GM23248 (cell line): ENCODE measurements at regions not wholly inside any gene's neighbourhood (a gene's known extent, or its start where the extent isn't known, plus 50 kb on each side); places are given as distances from the start of the nearest gene placed in this dataset.

Experiments used
- DNase-seq: peaks from one replicate; pipeline ENCODE4 v3.0.0-alpha.2; 2015
- H2AFZ ChIP-seq: fragments of 200-600 bp; sonication (generic); 2 replicates; pipeline ENCODE4 v1.6.1; 2016; ENCODE audit warnings: antibody characterized with exemption
- H3F3A ChIP-seq: fragments of 200-600 bp; sonication (generic); 2 replicates; pipeline ENCODE4 v1.6.1; 2016; ENCODE audit warnings: mild to moderate bottlenecking, antibody characterized with exemption, mixed run types; ENCODE audit not compliant: insufficient read depth
- H3K27ac ChIP-seq: fragments of 200-600 bp; sonication (generic); 2 replicates; pipeline ENCODE4 v1.5.1; 2016; ENCODE audit warnings: mild to moderate bottlenecking
- H3K27me3 ChIP-seq: fragments of 200-600 bp; sonication (generic); replicated peaks from 2 replicates; pipeline ENCODE4 v1.6.1; 2016; ENCODE audit warnings: mild to moderate bottlenecking; ENCODE audit not compliant: insufficient read depth
- H3K36me3 ChIP-seq: fragments of 200-600 bp; sonication (generic); 2 replicates; pipeline ENCODE4 v1.6.1; 2016; ENCODE audit warnings: low read depth, mild to moderate bottlenecking
- H3K4me1 ChIP-seq: fragments of 200-600 bp; sonication (generic); 2 replicates; pipeline ENCODE4 v1.6.1; 2016; ENCODE audit warnings: mild to moderate bottlenecking; ENCODE audit not compliant: insufficient read depth
- H3K4me2 ChIP-seq: fragments of 200-600 bp; sonication (generic); one replicate; pipeline ENCODE4 v1.6.1; 2016; ENCODE audit warnings: mild to moderate bottlenecking; ENCODE audit not compliant: unreplicated experiment
- H3K4me3 ChIP-seq: fragments of 200-600 bp; sonication (generic); 2 replicates; pipeline ENCODE4 v1.5.1; 2016; ENCODE audit warnings: mild to moderate bottlenecking
- H3K79me2 ChIP-seq: fragments of 200-600 bp; sonication (generic); 2 replicates; pipeline ENCODE4 v1.6.1; 2016; ENCODE audit warnings: mild to moderate bottlenecking; ENCODE audit not compliant: insufficient read depth
- H3K9ac ChIP-seq: fragments of 200-600 bp; sonication (generic); 2 replicates; pipeline ENCODE4 v1.6.1; 2016; ENCODE audit warnings: mild to moderate bottlenecking
- H3K9me2 ChIP-seq: fragments of 200-600 bp; sonication (generic); 2 replicates; pipeline ENCODE4 v1.6.1; 2016; ENCODE audit warnings: mixed run types, mild to moderate bottlenecking, moderate library complexity; ENCODE audit not compliant: insufficient read depth
- H3K9me3 ChIP-seq: fragments of 200-600 bp; sonication (generic); one replicate; pipeline ENCODE4 v1.6.1; 2017; ENCODE audit warnings: low read depth
- H4K20me1 ChIP-seq: fragments of 200-600 bp; sonication (generic); 2 replicates; pipeline ENCODE4 v1.6.0; 2016; ENCODE audit not compliant: insufficient read depth
- EZH2 ChIP-seq: fragments of 200-600 bp; sonication (generic); IDR thresholded peaks from 2 replicates; pipeline ENCODE4 v1.6.1; 2018; ENCODE audit warnings: antibody characterized with exemption, mild to moderate bottlenecking; ENCODE audit not compliant: insufficient read depth, poor library complexity, severe bottlenecking
- EZH2phosphoT487 ChIP-seq: fragments of 200-600 bp; sonication (generic); IDR thresholded peaks from 2 replicates; pipeline ENCODE4 v1.6.1; 2018; ENCODE audit warnings: antibody characterized with exemption, moderate library complexity, mild to moderate bottlenecking, low read depth; ENCODE audit not compliant: insufficient read depth
- WGBS, 2 experiments: methylation state at CpG; one replicate each; pipeline ENCODE4 v1.1.6; 2015 to 2017; ENCODE audit warnings: low lambda C conversion rate in 2 of 2, low coverage in 1 of 2; ENCODE audit errors: missing lambda C conversion rate in 2 of 2; 5-methylcytosine and 5-hydroxymethylcytosine counted together
- in situ Hi-C: fragments of 300-500 bp; cut with MboI; formaldehyde crosslinking; loops from 2 replicates; pipeline ENCODE4 v1.15.0; 2020

DNA sequence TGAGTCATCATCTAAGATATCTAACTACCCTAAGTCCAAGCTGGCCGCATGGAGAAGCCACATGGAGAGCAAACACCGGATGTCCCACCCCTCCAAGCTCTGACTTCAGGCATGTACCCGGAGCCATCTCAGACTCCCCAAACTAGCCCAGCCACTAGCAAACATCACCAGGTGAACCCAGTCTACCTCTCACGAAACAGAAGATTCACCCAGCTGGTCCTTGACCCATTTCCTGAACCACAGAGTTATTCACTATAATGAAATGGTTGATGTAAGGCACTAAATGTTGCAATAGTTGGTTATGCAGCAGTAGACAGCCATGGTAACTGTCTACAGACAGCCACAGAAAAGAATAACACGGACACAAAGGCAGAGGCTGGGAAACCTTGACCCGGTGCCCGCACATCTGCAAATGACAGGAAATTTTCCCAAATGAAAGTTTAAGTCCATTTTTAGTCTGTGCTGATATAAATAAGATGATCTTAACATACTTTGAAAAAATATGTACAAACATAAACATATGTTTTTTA is 265.5 kb upstream of the ATP10A start:
- TF ChIP-seq EZH2phosphoT487 (no peak), EZH2 (no peak)
- Histone ChIP-seq H3K9ac (no peak overlapping the region), H3K27ac (no peak overlapping the region), H3K4me1 (no peaks in the 10 kb centered on the region), H3K4me2 (no peak overlapping the region), H2AFZ (no peak overlapping the region), H3K36me3 (no peaks in the 10 kb centered on the region), H3K27me3 (peaks cover 3% of the 10 kb centered on the region; the same call in 1 of the 2 replicates), H3F3A (no peaks in the 10 kb centered on the region), H3K4me3 (no peak overlapping the region), H4K20me1 (no peaks in the 10 kb centered on the region), H3K9me2 (no peaks in the 10 kb centered on the region), H3K79me2 (no peaks in the 10 kb centered on the region), H3K9me3 (no peaks in the 10 kb centered on the region)
- DNase-seq: peak; percentile 51
- in situ Hi-C loops: no loop called here
- 28 to 37% methylated on average over 7 of the region's 7 CpGs for WGBS, 2 experiments

DNA sequence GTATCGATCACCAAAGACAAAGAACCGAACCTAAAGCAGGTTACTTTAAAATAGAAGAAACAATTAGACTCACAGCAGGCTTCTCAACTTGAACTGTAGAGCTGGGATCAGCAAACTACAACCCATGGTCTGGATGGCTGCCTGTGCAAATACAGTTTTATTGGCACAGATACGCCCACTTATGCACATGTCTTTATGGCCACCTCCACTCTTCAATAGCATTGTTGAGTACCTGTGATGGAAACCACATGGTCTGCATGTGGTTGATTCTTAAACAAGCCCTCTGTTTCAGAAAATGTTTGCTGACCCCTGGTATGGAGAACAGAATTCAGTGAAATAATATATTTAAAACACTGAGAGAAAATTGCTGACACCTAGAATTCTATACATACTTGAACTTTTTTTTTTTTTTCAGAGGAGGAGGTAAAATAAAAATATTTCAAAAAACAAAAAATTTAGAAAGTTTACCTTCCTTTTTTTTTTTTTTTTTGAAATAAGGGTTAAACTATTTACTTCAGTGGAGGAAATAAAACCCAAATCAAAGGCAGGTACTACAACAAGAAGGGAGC is 263.8 kb upstream of the ATP10A start:
- 76 to 78% methylated on average over 3 of the region's 3 CpGs for WGBS, 2 experiments
- TF ChIP-seq EZH2phosphoT487: no peak
- TF ChIP-seq EZH2: no peak

DNA sequence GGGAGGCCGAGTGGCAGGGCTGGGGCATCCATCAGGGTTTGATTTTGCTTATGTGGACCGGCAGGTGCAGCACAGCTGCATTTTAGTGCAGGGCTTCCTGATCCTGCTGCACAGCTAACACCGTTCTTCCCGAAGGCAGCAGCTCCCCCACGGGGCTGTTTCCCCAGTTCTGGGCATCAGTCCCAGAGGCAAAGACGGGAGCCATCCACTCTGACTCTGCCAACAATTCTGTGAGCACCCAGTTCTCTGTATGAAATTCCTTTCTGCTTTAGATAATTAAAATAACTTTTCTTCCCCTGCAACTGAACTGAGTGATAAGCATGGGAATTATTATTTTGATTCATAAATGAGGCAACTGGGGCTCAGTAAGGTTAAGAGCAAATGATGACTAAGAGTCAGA is 262.9 kb upstream of the ATP10A start:
- Histone ChIP-seq H3K27ac (no peak overlapping the region), H3K9me3 (no peaks in the 10 kb centered on the region), H3K4me3 (no peak overlapping the region), H4K20me1 (no peaks in the 10 kb centered on the region), H3K4me2 (no peak overlapping the region), H3K4me1 (no peaks in the 10 kb centered on the region), H3K9ac (no peak overlapping the region), H3K27me3 (no peaks in the 10 kb centered on the region; the same call in 1 of the 2 replicates), H3K9me2 (no peaks in the 10 kb centered on the region), H2AFZ (no peak overlapping the region), H3K36me3 (no peaks in the 10 kb centered on the region), H3K79me2 (no peaks in the 10 kb centered on the region), H3F3A (no peaks in the 10 kb centered on the region)
- in situ Hi-C loops: no loop called here
- no peak for DNase-seq
- 3 to 7% methylated on average over 6 of the region's 6 CpGs for WGBS, 2 experiments
- TF ChIP-seq EZH2 (no peak), EZH2phosphoT487 (no peak)

More for the DNA sequence above, 263.8 kb upstream of the ATP10A start:
- Histone ChIP-seq H3K27ac (no peak overlapping the region), H3K9me3 (no peaks in the 10 kb centered on the region), H3K79me2 (no peaks in the 10 kb centered on the region), H3K4me2 (no peak overlapping the region), H4K20me1 (no peaks in the 10 kb centered on the region), H3K9me2 (no peaks in the 10 kb centered on the region), H3K4me1 (no peaks in the 10 kb centered on the region), H3K4me3 (no peak overlapping the region), H3F3A (no peaks in the 10 kb centered on the region), H3K9ac (no peak overlapping the region), H3K36me3 (no peaks in the 10 kb centered on the region), H2AFZ (no peak overlapping the region), H3K27me3 (no peaks in the 10 kb centered on the region; the same call in 1 of the 2 replicates)
- in situ Hi-C loops: no loop called here
- DNase-seq: no peak

DNA sequence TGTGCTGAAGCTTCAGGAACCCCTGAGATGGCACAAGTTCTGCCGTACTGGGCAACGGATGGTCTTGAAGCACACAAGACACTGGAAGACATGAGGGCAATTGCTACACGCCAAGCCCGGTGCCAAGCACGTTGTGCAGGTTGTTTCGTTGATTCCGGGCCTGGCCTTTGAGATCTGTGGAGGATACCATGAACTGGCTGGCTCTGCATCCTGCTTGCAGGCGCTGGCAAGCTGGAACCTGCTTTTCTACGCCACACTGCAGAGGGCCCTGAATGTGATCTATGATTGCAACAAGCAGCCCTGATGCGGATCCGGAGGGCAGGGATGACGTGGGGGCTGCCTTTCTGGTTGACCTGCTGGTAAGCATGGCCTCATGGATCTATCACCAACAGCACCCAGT is 262.5 kb upstream of the ATP10A start:
- H3K27ac ChIP-seq: no peak overlapping the region
- no peak overlapping the region for H3K4me2 ChIP-seq
- DNase-seq: no peak
- no peak overlapping the region for H3K4me3 ChIP-seq
- no peaks in the 10 kb centered on the region for H3F3A ChIP-seq
- H3K27me3 ChIP-seq: no peaks in the 10 kb centered on the region; the same call in 1 of the 2 replicates
- H3K9ac ChIP-seq: no peak overlapping the region
- H4K20me1 ChIP-seq: no peaks in the 10 kb centered on the region
- H3K9me3 ChIP-seq: no peaks in the 10 kb centered on the region
- 52 to 53% methylated on average over 12 of the region's 12 CpGs for WGBS, 2 experiments
- H2AFZ ChIP-seq: no peak overlapping the region
- no peaks in the 10 kb centered on the region for H3K36me3 ChIP-seq
- TF ChIP-seq EZH2 (no peak), EZH2phosphoT487 (no peak)
- H3K4me1 ChIP-seq: no peaks in the 10 kb centered on the region
- in situ Hi-C loops: no loop called here
- no peaks in the 10 kb centered on the region for H3K79me2 ChIP-seq
- no peaks in the 10 kb centered on the region for H3K9me2 ChIP-seq

DNA sequence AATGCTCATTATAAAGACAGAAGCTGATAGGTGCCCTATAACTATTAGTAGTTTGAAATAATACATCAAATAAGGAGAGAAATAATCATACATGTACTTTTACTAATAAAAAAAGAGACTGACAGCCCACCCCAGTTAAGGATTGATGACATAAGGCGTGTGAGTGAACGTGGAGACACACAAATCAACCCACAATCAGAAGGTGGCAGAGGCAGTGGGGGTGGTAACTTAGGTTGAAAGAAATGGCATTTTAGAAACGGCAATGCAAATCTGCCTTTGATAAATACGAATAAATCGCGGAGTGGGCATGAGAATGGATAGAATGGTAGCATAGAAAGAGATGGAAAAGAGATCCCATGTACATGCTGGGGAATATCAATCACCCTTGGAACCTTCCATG is 256.2 kb upstream of the ATP10A start:
- H3K36me3 ChIP-seq: no peaks in the 10 kb centered on the region
- H2AFZ ChIP-seq: no peak overlapping the region
- H3K4me3 ChIP-seq: no peak overlapping the region
- H3K9ac ChIP-seq: no peak overlapping the region
- no peaks in the 10 kb centered on the region for H3K4me1 ChIP-seq
- no peaks in the 10 kb centered on the region for H3K9me3 ChIP-seq
- no peaks in the 10 kb centered on the region for H3K9me2 ChIP-seq
- H3K27me3 ChIP-seq: no peaks in the 10 kb centered on the region
- H3K27ac ChIP-seq: no peak overlapping the region
- in situ Hi-C loops: no loop called here
- H3F3A ChIP-seq: no peaks in the 10 kb centered on the region
- no peaks in the 10 kb centered on the region for H4K20me1 ChIP-seq
- no peaks in the 10 kb centered on the region for H3K79me2 ChIP-seq
- no peak for TF ChIP-seq EZH2
- no peak for TF ChIP-seq EZH2phosphoT487
- no peak overlapping the region for H3K4me2 ChIP-seq
- 59 to 61% methylated on average over 6 of the region's 6 CpGs for WGBS, 2 experiments
- no peak for DNase-seq
